ENCODE measurements at regions not wholly inside any gene's neighbourhood (a gene's known extent, or its start where the extent isn't known, plus 50 kb on each side); places are given as distances from the start of the nearest gene placed in this dataset.
"Not testable (repeated sequence)": the region's sequence is repeated elsewhere in the genome, so short reads cannot be mapped to it uniquely, and the experiment has no call there.

DNA sequence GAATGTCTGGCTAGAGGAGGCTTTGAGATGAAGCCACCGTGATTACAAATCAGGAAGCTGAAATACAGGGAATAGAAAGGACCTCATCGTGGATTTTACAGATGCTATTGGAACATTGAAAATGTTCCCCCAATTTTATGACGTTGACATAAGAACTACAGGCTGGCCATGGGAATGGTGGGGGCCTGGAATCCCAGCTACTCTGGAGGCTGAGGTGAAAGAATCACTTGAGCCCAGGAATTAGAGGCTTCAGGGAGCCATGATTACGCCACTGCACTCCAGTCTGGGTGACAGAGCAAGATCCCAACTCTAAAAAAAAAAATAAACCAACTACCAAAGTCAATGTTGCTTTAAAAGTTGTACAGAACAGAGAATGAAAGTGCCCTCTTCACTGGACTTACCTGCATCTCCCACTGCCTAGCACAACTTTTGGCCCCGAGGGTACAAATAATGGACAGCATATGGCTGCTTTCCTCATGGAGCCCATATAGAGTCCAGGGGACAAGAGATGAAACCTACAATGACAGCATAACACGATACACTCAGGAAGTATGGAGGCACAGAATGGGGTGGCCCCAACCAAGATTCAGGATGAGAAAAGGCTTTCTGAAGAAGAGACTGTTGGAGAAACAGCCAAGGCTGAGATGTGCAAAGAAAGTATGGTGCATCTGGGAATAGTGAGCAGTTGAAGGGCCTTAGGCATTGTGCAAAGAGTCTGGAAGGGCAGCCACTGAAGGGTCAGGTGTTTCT is 254.8 kb downstream of the MYCN start:
- DNase-seq, result no peak

DNA sequence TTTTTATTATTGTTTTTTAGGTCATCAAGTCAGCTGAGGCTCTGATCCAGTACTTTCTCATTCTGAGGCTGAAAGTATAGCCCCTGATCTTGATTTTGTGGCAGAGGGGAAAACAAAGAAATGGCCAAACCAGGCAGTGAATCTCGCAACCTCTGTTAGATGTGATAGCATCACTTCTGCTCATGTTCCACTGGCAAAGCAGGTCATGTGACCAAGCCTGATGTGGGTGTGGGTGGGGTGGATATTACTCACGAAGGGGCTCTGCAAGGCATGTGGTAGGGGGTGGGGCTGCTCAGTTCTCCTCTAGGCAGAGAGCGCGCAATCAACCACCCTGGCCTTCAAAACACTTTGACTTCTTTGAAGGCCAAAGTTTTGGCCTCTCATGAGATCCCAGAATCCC is 254.2 kb downstream of the MYCN start:
- DNase-seq, result no peak

DNA sequence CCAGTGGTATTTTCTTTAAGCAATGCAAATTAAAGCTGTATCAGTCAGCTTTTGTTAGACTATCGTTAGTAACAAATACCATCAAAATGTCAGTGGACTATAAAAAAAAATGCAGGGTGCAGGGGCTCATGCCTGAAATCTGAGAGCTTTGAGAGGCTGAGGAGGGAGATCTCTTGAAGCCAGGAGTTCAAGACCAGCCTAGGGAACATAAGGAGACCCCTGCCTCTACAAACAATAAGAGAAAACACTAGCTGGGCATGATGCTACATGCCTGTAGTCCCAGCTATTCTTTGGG is 253.7 kb downstream of the MYCN start:
- DNase-seq, result no peak

DNA sequence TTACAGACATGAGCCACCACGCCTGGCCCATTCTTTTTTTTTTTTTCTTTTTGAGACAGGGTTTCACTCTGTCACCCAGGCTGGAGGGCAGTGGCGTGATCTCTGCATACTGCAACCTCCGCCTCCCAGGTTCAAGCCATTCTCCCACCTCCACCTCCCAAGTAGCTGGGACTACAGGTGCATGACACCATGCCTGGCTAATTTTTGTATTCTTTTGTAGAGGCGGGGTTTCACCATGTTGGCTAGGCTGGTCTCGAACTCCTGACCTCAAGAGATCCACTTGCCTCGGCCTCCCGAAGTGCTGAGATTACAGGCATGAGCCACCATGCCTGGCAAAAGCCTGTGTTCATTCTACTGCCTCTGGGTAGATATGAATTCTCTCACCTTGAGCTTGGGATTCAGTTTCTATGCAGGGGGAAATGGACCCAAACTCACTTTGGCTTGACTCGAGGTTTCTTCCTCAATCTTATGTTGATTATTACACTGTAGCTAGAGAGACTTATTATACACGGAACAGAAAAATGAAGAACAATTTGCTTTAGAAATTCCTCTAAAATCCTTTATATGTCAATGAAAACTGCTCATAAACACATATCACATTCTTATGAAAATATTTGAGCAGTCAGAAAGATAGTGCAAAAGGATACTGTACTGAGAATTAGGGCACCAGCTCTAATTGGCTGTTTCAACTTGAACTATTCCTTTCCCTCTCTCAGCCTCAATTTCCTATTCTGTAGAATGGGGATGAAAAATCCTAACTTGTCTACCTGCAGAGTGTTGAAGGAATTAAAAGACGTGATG is 252.3 kb downstream of the MYCN start:
- DNase-seq, result no peak

DNA sequence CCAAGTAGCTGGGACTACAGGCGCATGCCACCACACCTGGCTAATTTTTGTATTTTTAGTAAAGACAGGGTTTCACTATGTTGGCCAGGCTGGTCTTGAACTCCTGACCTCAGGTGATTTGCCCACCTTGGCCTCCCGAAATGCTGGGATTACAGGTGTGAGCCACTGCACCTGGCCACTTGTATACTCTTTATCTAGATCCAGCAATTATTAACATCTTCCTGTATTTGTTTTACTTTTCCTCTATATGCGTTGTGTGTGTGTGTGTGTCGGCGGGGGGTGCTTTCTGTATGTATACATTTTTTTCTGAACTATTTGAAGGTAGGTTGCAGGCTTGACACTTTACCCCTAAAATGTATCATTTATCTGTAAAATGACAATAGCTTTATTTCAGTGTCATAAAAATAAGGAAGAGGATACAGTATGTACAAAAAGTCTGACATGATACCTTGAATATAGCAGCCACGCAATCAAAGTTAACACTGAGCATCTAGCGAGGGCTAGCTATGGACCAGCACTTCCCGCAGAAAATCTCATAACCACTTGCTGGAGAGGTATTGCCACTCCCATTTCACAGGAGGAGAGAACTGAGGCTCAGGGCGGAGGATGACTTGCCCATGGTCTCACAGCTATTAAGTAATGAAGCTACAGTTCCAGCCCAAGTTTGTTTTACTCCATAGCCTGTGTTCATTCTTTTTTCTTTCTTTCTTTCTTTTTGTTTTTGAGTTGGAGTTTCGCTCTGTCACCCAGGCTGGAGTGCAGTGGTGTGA is 251.3 kb downstream of the MYCN start:
- no peak for DNase-seq

DNA sequence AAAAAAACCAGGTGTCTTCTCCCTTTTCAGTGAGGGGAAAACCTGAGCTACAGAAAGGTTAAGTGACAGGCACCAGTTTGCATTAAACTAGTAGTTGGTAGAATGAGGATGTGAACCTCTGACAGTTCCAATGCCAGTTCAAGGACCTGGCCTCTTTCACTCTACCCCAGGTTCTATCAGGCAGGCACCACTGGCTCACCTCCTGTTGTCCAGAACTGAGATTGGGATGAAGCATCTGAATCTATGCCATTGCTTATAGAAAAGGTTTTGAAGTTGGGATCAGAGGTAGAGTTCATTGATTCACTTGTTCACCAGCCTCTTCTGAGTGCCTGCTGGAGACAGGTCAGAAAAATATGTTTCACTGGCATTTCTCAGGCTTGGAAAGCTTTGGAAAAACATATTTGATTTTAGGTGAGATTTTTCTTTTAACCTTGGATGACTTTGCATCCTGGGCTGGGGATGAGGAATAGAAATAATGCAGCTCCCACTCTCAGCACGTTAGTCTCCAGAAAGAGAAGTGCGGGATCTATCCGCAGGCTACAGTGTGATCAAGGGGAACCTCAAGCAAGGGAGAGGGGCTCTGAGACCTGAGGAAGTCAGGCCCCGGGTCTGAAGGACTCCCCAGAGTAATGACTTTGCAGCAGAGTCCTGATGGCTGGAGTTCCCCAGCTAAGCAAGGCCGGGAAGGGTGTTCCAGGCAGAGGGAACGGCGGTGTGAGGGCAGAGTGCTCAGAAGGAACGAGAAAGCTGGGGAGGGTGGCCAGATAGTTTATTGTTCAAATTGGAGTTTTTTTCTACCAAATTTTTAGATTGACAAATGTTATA is 250.3 kb downstream of the MYCN start:
- no peak for DNase-seq

DNA sequence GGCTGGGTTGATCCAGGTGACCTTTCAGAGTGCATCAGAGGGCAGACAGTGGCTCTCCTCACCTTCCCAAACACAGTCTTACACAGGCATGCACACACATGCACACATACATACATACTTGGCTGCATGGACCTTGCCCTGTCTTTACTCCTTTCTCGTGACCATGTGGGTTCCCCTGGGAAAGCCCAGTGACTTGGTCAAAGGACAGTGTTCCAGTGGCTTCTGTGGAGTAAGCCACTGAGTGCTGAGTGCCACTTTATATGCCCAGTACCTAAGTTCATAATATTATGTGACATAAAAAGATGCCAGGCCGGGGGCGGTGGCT is 249.4 kb downstream of the MYCN start:
- no peak for DNase-seq

DNA sequence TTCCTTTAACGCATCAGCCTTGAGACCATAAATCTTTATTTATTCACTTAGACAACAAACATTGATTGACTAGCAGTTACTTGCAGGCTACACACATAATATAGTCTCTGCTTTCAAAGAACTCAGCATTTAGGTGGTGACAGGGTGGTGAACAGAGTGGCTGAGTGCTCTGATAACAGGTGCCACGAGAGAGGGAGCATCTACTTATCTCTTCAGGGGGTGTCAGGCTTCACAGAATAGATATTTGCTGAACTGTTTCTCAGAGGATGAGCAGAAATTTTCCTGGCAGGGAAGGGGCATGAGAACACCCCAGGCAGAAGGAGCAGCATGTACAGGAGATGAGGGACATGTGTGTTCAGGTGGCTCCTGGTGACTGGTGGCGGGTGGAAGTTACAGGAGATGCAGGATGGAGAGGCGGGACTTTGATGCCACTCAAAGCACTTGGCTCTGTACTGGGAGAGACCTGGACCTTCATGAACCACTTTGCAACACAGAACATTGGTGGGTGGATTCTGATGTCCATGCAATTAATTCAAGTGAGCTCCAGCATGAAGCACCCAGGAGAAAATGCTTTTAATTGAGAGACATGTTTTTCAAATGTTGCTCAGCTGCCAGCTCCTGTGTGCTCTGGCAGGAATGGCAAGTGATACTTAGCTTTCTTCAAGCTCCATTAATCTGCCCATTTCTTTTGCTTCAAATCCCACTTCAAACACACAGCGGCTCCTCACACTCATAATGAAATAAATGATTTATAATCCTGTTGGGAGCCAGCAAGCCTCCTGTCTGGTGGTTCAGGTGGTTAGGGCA is 248.9 kb downstream of the MYCN start:
- DNase-seq, result no peak

DNA sequence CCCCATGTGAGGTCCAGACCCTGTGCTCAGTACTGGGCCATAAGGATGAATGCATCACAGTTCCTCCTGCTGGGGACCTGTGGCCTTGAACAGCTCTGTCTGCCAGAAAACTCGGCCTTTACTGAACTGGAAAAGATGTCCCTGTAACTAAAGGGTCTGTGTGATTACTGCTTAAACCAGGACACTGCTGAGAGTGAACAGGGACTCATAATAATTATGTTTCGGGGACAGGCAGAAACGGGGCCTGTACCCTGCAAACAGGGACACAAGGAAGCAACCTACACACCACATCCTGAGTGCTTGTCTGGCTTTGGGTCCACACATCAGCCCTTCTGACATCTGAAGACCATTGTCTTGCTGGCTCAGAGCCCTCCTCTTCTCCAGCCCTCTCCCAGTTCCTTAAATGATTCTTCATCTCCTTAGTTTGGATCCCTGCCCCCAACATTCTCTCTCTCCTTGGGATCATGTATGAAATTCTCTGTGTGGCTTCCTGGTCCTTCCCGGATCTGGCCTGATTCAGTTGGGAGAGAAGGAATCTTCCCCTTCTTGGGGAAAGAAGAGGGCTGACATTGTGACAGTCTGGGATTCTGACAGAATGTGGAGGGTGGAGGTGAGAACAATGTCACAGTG is 248.0 kb downstream of the MYCN start:
- no peak for DNase-seq

DNA sequence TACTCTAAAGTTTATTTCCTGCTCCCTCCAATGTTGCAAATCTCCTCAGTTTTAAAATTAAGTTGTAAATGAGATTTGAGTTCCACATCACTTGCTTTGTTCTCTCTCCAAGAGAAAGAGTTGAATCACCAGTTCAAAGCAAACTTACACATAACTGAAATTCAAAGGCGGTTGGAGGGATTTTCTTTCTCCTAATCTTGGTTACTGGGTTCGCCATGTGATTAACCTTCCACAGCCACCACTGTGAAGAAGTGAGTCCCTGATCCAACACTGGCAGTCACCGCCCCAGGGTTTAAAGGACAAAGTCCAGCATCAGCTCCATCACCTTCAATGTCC is 247.1 kb downstream of the MYCN start:
- no peak for DNase-seq

DNA sequence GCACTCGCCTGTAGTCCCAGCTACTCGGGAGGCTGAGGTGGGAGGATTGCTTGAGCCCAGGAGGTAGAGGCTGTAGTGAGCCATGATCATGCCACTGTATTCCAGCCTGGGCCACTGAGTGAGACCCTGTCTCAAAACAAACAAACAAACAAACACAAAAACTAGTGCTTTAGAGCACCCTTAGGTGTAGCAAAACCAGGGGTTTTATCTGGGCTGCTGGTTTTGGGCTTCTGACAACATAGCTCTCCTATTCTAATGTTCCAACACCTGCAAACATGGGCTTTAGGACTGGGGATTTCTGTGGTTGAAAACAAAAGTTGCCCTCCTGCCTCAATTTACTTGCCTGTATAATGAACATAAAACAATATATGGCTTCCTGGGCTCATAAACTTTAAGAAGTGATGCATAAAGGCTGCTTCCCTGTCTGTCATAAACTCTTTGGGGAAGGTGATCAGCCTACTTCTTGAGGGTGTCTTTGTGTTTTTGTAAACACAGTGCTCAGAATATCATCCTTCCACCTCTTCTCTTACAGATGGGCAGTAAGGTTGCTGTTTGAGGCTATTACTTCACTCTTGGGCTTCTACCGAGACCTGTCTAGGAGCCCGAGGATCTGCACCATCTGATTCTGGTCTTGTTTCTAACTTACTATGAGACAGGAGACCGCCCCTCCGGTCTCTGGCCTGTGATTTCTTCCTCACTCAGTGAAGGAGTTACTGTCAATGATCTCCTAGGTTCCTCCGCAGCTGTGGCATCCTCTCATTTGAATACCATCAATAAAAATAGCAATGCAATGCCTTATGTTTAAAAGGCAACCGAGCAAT is 246.5 kb downstream of the MYCN start:
- DNase-seq, result no peak

DNA sequence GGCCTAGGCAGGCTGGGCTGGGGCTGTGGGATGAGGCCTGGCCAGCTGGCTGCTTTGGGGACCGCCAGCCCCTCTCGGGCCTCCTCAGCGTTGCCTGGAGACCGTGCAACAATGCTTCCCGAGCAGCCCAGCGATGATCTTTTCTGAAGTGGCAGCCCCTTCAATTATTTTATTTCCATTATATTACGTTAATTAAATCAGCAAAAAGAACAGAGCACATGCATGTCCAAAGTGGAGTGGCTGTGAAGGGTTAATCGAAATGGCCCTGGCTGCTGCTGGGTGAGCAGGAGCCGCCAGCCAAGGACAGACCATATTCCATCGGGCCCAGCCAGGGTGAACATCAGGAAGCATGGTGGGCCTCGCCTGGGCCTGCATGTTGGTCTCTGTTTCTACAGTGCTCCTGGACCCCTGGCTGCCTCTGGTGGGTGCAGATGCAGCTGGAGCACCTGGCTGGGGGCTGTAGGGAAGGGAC is 245.5 kb downstream of the MYCN start:
- no peak for DNase-seq

DNA sequence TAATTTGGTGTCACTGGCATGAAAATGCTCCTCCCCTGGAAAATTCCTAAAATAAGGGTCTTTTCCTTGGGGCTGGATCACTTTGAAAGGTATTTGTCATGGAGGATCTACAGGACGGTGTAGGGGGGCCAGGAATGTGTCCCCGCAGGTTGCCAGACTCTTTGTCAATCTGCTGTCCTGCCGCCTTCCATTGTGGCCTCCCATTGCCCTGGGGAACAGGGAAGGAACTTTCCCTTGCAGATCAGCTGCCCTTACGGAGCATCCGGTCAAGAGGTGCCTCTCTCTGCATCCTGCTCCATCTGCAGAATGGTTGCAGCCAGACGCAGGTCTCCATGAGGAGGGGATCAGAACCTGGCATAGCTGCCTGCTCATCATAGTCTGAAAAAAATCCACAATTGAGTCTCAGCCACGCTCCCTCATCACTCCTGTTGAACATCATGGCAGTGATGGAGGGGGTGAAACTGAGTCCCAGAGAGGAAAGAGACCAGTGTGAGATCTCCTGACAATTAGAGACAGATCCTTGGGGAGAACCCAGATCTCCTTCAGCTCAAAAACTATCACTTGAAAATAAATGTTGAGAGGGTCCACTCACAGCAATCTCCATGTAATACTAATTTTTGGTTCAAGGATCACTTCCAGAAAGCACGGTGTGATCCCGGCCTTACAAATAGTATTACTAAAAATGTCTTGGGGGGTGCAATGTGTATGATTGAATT is 244.8 kb downstream of the MYCN start:
- no peak for DNase-seq

DNA sequence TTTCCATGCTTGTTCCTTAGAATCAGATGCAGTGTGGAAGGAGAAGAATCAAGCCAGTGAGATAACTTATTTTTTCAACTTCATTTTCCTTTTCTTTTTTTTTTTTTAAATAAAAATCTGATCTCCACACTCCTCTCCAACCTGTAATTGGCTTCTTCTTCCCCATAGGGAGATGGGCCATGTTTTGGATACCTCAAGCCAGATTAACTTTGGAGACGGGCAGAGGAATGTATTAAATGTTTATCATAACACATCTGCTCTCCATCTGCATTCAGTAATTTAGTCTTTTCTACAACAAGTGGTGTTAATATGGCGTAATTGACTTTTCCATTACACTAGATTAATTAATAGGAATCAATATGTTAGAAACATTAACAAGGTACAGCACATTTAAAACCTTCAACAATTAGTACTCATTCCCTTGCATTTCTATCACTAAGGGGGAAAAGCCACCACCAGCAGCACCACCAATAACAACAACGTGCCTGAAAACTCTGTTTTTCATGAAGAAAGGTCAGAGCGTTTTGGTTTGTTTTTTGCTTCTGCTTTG is 244.1 kb downstream of the MYCN start:
- no peak for DNase-seq

DNA sequence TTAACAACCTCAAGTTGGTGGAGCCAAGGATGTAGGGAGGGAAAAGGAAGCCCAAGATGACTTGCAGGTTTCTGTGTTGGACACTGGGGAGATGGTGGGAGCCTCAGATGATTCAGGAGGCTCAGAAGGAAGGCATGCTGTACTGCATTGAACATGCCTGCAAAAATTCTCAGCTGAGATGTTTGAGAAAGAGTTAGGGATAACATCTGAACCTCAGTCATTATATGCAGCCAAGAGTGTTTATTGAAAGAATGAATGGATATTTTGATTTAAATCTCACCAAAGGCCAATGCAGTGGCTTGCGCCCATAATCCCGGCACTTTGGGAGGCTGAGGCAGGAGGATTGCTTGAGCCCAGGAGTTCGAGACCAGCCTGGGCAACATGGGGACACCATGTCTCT is 243.0 kb downstream of the MYCN start:
- DNase-seq, result no peak

DNA sequence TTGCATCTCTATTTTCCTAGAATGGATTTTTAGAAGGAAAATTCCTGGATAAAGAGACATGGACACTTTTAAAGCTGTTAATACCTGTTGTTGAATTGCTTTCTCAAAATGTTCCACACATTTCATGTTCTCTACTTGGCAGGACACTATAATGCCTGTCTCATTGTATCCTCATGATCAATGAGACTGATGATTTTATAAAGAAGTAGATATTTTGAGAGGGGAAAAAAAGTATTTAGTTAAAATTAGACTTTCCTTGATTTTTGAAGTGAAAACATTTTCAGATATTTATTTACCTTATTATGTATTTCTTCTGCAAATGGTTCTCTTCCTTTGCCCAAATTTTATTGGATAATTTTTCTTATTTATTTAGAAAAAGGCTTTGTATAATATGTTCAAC is 242.5 kb downstream of the MYCN start:
- no peak for DNase-seq

DNA sequence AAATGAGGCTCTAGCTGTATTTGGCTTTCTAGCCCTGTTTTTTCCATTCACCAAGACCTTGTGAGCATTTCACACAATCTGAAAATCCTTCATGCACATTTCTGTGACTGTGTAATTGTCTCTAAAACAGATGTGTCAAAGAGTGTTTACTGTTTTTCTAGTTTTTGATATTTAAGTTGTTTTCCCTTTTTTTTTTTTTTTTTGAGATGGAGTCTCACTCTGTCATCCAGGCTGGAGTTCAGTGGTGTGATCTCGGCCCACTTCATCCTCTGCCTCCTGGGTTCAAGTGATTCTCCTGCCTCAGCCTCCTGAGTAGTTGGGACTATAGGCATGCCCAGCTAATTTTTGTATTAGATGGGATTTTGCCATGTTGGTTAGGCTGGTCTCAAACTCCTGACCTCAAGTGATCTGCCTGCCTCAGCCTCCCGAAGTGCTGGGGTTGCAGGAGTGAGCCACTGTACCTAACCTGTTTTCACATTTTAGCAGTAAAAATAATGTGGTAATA is 242.0 kb downstream of the MYCN start:
- not testable (repeated sequence) for DNase-seq

DNA sequence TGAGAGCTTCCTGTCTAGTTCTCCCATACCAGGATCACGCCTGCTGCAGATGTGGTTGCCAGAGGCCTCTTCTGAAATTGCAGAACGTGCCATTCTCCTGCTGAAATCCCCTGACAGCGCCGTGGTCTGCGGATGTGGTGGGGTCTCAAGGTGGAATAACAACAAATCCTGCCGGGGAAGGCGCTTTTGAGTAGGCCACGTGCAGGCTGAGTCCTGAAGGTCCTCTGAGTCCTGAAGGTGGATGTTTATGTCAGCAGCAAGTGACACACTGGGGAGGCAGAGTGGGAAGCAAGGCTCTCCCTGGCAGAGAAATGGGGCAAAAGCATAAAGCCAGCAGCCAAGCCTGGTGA is 241.4 kb downstream of the MYCN start:
- no peak for DNase-seq

DNA sequence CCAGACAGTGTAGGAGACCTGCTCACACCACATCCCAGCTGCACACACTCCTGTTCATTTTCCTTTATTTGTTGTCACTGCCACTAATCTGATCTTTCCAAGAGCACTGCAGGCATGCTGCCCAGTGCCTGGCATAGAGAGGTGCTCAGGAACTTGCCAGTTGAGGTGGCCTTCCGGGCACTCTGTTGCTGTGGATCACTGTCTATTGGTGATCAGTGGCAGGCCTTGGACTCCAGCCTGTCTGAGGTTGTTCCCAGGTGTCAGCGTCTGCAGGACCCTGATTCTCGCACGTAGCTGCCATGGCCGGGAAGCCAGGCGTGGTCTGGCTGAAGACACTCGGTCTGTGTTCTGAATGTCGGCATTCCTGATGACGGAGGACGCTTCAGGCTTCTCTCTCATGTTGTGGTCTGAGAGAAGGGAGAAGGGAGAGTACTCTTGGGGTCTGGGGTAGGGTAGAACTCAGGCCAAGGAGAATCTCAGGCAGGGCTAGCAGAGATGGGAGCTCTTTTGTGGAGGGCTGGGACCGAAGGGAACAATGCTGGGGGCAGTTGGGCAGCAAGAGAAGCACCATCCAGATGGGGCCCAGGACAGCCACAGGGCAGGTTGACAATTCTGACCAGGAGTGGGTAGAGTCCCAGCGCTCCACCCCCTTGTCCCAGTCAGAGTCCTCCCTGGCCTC is 240.9 kb downstream of the MYCN start:
- DNase-seq, result no peak
